Left lung (tissue), 4 donors: ENCODE measurements at regions not wholly inside any gene's neighbourhood (a gene's known extent, or its start where the extent isn't known, plus 50 kb on each side); places are given as distances from the start of the nearest gene placed in this dataset.

ENCODE experiments used
- ATAC-seq: fragments of 200-7000 bp; cut with Tn5 transposase; one replicate; pipeline ENCODE4 v1.9.1; 2020; ENCODE audit warnings: moderate library complexity
- DNase-seq, 4 donors: peaks; one replicate each; pipeline ENCODE4 v3.0.0-alpha.2; 2013 to 2020
- H3K27ac ChIP-seq, 2 donors: fragments of 200-600 bp; sonication (generic) in 1 of 2; one replicate each; pipeline versions ENCODE4 v1.5.0 to v1.8.0; 2020 to 2021
- H3K27me3 ChIP-seq, 2 donors: fragments of 200-600 bp; sonication (generic) in 1 of 2; one replicate each; pipeline versions ENCODE4 v1.5.0 to v1.8.0; 2020 to 2021
- H3K36me3 ChIP-seq, 2 donors: fragments of 200-600 bp; sonication (generic) in 1 of 2; one replicate each; pipeline versions ENCODE4 v1.5.0 to v1.8.0; 2020 to 2021
- H3K4me1 ChIP-seq, 2 donors: fragments of 200-600 bp; one replicate each; pipeline ENCODE4 v1.8.0; 2021
- H3K4me3 ChIP-seq, 2 donors: fragments of 200-600 bp; sonication (generic) in 1 of 2; one replicate each; pipeline versions ENCODE4 v1.5.0 to v1.8.0; 2020 to 2021; ENCODE audit warnings: mild to moderate bottlenecking in 1 of 2
- H3K9me3 ChIP-seq, 2 donors: fragments of 200-600 bp; sonication (generic) in 1 of 2; one replicate each; pipeline versions ENCODE4 v1.5.0 to v1.8.0; 2020 to 2021
- intact Hi-C, 2 donors: fragments of 100-400 bp; cut with DNase I; formaldehyde crosslinking; loops; one replicate each; pipeline versions ENCODE4 v1.11.2 to v1.14.2; 2022
- TF ChIP-seq, protein P1 (sequence below), 2 donors: fragments of 200-600 bp; sonication (generic) in 1 of 2; IDR thresholded peaks; one replicate each; pipeline versions ENCODE4 v1.5.0 to v1.8.0; 2021; ENCODE audit warnings: antibody characterized with exemption in 2 of 2
- donor health status: DM: no; HTN: yes; CAD: no.
- donor health status: DM: no; HTN: no; CAD: no.

DNA sequence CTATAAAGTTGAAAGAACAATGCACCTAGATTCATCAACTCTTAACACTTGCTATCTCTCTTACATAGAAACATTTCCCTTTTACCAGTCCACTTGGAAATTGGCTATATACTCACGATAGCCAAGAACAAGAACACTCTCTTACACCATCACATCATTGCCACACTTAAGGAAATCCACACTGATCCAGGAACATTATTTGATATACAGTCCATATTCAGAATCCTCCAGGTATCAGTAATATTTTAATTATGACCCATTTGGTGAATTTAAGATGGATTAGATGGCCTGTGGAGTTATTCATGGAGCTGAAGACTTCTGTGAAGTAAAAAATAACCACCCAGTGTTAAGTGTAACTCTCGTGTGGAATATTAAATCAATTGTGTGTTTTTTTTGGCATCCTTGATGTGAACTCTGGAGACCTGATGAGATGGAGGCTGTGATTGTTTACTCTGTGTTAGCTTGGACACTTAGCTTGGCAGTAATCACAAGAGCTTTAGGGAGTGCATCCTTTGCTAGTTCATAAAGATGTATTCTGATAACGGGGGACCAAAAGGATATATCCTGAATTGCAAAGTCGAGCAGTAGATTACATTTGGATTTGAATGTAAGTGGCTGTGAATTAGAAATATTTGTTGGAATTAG lies 52.0 kb upstream of the ABL1 start:
- Histone ChIP-seq H3K4me3 (no peak overlapping the region), H3K27me3 (no peaks in the 10 kb centered on the region), H3K27ac (no peak overlapping the region), H3K9me3 (no peaks in the 10 kb centered on the region), H3K36me3 (no peaks in the 10 kb centered on the region), H3K4me1 (peaks cover 0 to 13% of the 10 kb centered on the region in 2 donors)
- TF ChIP-seq, protein P1, sequence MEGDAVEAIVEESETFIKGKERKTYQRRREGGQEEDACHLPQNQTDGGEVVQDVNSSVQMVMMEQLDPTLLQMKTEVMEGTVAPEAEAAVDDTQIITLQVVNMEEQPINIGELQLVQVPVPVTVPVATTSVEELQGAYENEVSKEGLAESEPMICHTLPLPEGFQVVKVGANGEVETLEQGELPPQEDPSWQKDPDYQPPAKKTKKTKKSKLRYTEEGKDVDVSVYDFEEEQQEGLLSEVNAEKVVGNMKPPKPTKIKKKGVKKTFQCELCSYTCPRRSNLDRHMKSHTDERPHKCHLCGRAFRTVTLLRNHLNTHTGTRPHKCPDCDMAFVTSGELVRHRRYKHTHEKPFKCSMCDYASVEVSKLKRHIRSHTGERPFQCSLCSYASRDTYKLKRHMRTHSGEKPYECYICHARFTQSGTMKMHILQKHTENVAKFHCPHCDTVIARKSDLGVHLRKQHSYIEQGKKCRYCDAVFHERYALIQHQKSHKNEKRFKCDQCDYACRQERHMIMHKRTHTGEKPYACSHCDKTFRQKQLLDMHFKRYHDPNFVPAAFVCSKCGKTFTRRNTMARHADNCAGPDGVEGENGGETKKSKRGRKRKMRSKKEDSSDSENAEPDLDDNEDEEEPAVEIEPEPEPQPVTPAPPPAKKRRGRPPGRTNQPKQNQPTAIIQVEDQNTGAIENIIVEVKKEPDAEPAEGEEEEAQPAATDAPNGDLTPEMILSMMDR (IDR thresholded peaks at IDR 0.05), result no peak
- ATAC-seq (no peak), DNase-seq (no peak)
- intact Hi-C loops, result no loop called here

DNA sequence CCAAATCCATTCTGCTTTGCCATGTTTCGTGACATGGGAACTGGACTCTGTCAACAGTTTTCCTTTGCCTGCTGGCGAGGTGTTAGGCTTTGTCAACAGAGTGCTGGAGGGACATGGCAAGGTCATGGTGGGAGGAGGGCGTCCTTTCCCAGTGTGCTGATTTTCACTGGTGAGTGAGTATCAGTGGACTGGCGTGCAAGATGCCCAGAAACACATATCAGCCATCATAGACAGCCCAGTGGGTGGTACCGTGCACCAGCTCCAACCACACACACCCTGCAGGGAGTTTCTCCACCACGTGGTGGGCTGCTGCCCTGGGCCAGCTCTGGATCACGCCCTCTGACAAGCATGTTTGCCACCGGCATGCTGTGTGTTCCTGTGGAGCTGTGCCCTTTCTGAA lies 50.0 kb upstream of the ABL1 start:
- no peak for DNase-seq
- no peak overlapping the region for H3K4me3 ChIP-seq
- H3K27me3 ChIP-seq, result no peaks in the 10 kb centered on the region
- H3K36me3 ChIP-seq, result no peaks in the 10 kb centered on the region
- H3K9me3 ChIP-seq, result peaks cover 0 to 12% of the 10 kb centered on the region in 2 donors
- H3K4me1 ChIP-seq, result peaks cover 0 to 7% of the 10 kb centered on the region in 2 donors
- no peak overlapping the region for H3K27ac ChIP-seq
- ATAC-seq, result no peak
- TF ChIP-seq, protein P1 (IDR thresholded peaks at IDR 0.05), result no peak
- intact Hi-C loops, result no loop called here
